Suprapubic skin (tissue), 4 donors: ENCODE measurements at regions not wholly inside any gene's neighbourhood (a gene's known extent, or its start where the extent isn't known, plus 50 kb on each side); places are given as distances from the start of the nearest gene placed in this dataset.

Experiments
- EP300 ChIP-seq: sonication (generic); formaldehyde crosslinking; IDR thresholded peaks from one replicate; pipeline ENCODE4 v1.6.1; 2017; ENCODE audit warnings: antibody characterized with exemption
- POLR2A ChIP-seq, 2 donors: fragments of 450-650 bp; IDR thresholded peaks; one replicate each; pipeline ENCODE4 v1.6.1; 2017; ENCODE audit warnings: antibody characterized with exemption in 2 of 2, mild to moderate bottlenecking in 2 of 2, moderate library complexity in 2 of 2
- POLR2AphosphoS5 ChIP-seq, 3 donors: sonication (generic); formaldehyde crosslinking; IDR thresholded peaks; one replicate each; pipeline ENCODE4 v1.6.1; 2017; ENCODE audit warnings: antibody characterized with exemption in 3 of 3
- TF ChIP-seq, protein P1 (sequence below), 2 donors: fragments of 200-600 bp in 1 of 2; fragments of 450-650 bp in 1 of 2; sonication (generic) in 1 of 2; IDR thresholded peaks; one replicate each; pipeline ENCODE4 v1.5.1; 2016 to 2019; ENCODE audit warnings: antibody characterized with exemption in 2 of 2, mild to moderate bottlenecking in 1 of 2, moderate library complexity in 1 of 2

GRCh38 chr11:109960831-109961230, 132.4 kb upstream of the ZC3H12C start:
- TF ChIP-seq, protein P1, sequence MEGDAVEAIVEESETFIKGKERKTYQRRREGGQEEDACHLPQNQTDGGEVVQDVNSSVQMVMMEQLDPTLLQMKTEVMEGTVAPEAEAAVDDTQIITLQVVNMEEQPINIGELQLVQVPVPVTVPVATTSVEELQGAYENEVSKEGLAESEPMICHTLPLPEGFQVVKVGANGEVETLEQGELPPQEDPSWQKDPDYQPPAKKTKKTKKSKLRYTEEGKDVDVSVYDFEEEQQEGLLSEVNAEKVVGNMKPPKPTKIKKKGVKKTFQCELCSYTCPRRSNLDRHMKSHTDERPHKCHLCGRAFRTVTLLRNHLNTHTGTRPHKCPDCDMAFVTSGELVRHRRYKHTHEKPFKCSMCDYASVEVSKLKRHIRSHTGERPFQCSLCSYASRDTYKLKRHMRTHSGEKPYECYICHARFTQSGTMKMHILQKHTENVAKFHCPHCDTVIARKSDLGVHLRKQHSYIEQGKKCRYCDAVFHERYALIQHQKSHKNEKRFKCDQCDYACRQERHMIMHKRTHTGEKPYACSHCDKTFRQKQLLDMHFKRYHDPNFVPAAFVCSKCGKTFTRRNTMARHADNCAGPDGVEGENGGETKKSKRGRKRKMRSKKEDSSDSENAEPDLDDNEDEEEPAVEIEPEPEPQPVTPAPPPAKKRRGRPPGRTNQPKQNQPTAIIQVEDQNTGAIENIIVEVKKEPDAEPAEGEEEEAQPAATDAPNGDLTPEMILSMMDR (IDR thresholded peaks at IDR 0.05) = no peak
- no peak for TF ChIP-seq POLR2A (IDR thresholded peaks at IDR 0.05)
- no peak for TF ChIP-seq EP300
- no peak for TF ChIP-seq POLR2AphosphoS5 (IDR thresholded peaks at IDR 0.05)
